Epithelial cell of proximal tubule (primary cell): ENCODE measurements at regions not wholly inside any gene's neighbourhood (a gene's known extent, or its start where the extent isn't known, plus 50 kb on each side); places are given as distances from the start of the nearest gene placed in this dataset.

Source experiments
- DNase-seq: peaks from one replicate; pipeline ENCODE4 v3.0.0-alpha.2; 2011; ENCODE audit warnings: low read depth
- H3K4me3 ChIP-seq: 2 replicates; pipeline ENCODE4 v1.5.1; 2011; ENCODE audit warnings: low read depth, mild to moderate bottlenecking, low read length
- TF ChIP-seq, protein P1 (sequence below): conservative IDR thresholded peaks from 2 replicates; pipeline ENCODE4 v1.5.1; 2012; ENCODE audit warnings: low read depth, mild to moderate bottlenecking, low read length

- TF ChIP-seq, protein P1, sequence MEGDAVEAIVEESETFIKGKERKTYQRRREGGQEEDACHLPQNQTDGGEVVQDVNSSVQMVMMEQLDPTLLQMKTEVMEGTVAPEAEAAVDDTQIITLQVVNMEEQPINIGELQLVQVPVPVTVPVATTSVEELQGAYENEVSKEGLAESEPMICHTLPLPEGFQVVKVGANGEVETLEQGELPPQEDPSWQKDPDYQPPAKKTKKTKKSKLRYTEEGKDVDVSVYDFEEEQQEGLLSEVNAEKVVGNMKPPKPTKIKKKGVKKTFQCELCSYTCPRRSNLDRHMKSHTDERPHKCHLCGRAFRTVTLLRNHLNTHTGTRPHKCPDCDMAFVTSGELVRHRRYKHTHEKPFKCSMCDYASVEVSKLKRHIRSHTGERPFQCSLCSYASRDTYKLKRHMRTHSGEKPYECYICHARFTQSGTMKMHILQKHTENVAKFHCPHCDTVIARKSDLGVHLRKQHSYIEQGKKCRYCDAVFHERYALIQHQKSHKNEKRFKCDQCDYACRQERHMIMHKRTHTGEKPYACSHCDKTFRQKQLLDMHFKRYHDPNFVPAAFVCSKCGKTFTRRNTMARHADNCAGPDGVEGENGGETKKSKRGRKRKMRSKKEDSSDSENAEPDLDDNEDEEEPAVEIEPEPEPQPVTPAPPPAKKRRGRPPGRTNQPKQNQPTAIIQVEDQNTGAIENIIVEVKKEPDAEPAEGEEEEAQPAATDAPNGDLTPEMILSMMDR, result no peak
- DNase-seq, result no peak
- H3K4me3 ChIP-seq, result no peak overlapping the region
Observed at GRCh38 chr18:47471784-47472183, 220.3 kb upstream of the SKOR2 start.

DNA sequence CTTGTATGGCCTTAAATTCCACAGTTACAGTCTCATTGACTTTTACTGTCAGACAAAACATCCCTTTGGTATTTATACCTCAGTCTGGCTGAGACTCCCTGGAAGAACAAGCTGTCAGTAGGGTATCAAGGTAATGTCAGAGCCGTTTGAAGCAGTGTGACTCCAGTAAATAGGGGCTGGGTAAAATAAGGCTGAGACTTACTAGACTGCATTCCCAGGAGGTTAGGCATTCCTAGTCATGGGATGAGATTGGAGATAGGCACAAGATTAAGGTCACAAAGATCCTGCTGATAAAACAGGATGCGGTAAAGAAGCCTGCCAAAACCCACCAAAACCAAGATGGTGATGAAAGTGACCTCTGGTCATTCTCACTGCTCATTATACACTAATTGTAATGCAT, 219.5 kb upstream of the SKOR2 start:
- H3K4me3 ChIP-seq, result no peak overlapping the region
- TF ChIP-seq, protein P1, result no peak

DNA sequence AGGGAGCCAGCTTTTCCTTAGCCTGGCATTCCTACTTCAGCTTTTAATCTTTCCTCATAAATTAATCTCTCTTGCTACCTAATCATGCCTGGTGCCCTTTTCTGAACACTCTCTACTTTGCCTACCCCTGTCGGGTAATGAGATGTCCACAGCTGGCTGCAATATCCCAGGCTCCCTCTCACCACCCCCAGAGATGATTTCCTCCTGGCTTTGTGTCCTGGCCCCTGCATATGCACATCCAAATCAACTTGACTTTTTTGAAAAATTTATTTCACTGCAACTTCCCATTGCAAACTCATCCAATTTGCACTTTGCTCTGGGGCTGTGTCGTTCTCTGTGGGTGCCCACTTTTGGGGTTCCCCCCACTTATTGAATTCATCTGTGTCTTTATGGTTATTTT, 218.1 kb upstream of the SKOR2 start:
- no peak for DNase-seq
- H3K4me3 ChIP-seq, result no peak overlapping the region
- TF ChIP-seq, protein P1, result no peak

More for the DNA sequence above, 219.5 kb upstream of the SKOR2 start:
- no peak for DNase-seq

DNA sequence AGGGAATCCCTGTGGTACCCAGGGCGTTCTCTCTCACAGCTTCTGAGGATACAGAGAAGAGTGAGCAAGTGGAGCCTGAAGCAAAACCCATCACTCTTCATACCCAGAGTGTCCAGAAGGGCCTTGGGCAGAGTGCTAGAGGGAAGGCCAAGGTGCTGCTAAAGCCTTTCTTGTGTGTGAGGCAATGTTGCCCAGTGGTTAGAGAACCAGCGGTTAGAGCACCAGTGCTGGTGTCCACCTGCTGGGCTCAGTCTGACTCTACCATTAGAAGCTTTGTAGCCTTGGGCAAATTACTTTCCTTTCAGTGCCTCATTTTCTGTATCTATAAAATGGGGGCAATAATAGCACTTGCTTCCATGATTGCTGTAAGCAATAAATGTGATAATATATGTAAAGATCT, 210.5 kb upstream of the SKOR2 start:
- no peak overlapping the region for H3K4me3 ChIP-seq
- no peak for DNase-seq
- TF ChIP-seq, protein P1, result no peak

DNA sequence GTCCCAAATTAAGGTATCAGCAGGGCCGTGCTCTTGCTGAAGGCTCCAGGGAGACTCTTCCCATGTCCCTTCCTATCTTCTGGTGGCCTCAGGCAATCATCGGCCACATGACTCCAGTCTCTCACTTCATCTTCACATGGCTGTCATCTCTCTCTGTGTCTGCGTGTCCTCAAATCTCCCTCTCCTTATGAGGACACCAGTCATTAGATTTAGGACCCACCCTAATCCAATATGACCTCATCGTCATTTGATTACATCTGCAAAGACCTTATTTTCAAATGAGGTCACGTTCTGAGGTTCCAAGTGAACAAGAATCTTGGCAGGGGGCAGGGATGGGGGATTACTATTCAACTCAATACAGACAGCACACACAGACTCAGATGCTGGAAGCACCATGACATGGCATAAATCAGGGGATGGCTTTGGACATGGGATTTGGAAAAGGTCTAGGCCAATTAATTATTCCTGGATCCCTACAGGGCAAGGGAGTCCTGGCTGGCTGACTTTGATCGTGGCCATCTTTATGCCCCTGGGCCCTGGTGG, 210.0 kb upstream of the SKOR2 start:
- TF ChIP-seq, protein P1, result no peak
- no peak overlapping the region for H3K4me3 ChIP-seq
- no peak for DNase-seq

DNA sequence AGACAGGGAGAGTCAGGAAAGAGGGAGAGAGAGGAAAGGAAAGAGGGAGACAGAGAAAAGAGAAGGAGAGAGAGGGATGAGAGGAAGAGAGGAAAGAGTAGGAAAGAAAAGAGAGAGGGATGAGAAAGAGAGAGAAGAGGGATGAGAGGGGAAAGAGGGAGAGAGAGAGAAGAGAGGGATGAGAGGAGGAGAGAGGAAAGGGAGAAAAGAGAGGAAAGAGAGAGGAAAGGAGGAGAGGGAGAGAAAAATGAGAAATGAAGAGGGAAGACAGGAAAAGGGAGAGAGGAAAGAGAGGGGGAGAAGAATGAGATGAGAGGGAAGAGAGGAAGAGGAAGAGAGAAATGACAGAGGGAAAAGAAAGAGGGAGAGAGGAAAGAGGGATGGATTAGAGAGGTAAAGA, 207.0 kb upstream of the SKOR2 start:
- DNase-seq, result no peak
- TF ChIP-seq, protein P1, result no peak
- no peak overlapping the region for H3K4me3 ChIP-seq

GRCh38 chr18:47457614-47458013, 206.2 kb upstream of the SKOR2 start:
- H3K4me3 ChIP-seq, result no peak overlapping the region
- no peak for DNase-seq
- TF ChIP-seq, protein P1, result no peak
